ENCODE measurements at regions not wholly inside any gene's neighbourhood (a gene's known extent, or its start where the extent isn't known, plus 50 kb on each side); places are given as distances from the start of the nearest gene placed in this dataset.

- TF ChIP-seq GATA3 (IDR thresholded peaks at IDR 0.05; ENCODE audit: low read depth, low read length) = no peak
- no peak for TF ChIP-seq GATA2 (IDR thresholded peaks at IDR 0.05; ENCODE audit: low read depth, low read length)
These were observed 1048.6 kb downstream of the PCDH17 start for GRCh38 chr13:58680115-58680514.

Measured in SH-SY5Y (cell line).